Mucosa of descending colon (tissue), 3 donors: ENCODE measurements at regions not wholly inside any gene's neighbourhood (a gene's known extent, or its start where the extent isn't known, plus 50 kb on each side); places are given as distances from the start of the nearest gene placed in this dataset.

Experiments used
- ATAC-seq: fragments of 200-7000 bp; cut with Tn5 transposase; one replicate; pipeline ENCODE4 v1.9.1; 2020; ENCODE audit warnings: mild to moderate bottlenecking, moderate library complexity
- DNase-seq, 3 donors: peaks; one replicate each; pipeline ENCODE4 v3.0.0-alpha.2; 2020
- H3K36me3 ChIP-seq: fragments of 200-600 bp; one replicate; pipeline ENCODE4 v1.8.0; 2021; ENCODE audit warnings: low read depth, mild to moderate bottlenecking
- H3K4me1 ChIP-seq: fragments of 200-600 bp; one replicate; pipeline ENCODE4 v1.8.0; 2021; ENCODE audit warnings: low read depth, mild to moderate bottlenecking
- H3K4me3 ChIP-seq: fragments of 200-600 bp; one replicate; pipeline ENCODE4 v1.8.0; 2021; ENCODE audit warnings: mild to moderate bottlenecking
- H3K9me3 ChIP-seq: fragments of 200-600 bp; one replicate; pipeline ENCODE4 v1.8.0; 2021; ENCODE audit warnings: mild to moderate bottlenecking
- CTCF ChIP-seq: fragments of 200-600 bp; IDR thresholded peaks from one replicate; pipeline ENCODE4 v1.8.0; 2022; ENCODE audit warnings: antibody characterized with exemption, mild to moderate bottlenecking
- intact Hi-C, 2 donors: fragments of 100-400 bp; cut with DNase I in 1 of 2; cut with micrococcal nuclease in 1 of 2; formaldehyde crosslinking; loops; one replicate each; pipeline versions ENCODE4 v1.11.0 to v1.11.1; 2022; cut with DNase I, micrococcal nuclease
- donor health status: DM: no; HTN: no; CAD: no; lungs with moderate emphysema.
- donor health status: DM: no; HTN: no; CAD: no.
- donor health status: DM: no; HTN: yes; CAD: no.

- H3K9me3 ChIP-seq: no peaks in the 10 kb centered on the region
- no peak overlapping the region for H3K4me3 ChIP-seq
- H3K4me1 ChIP-seq: no peaks in the 10 kb centered on the region
- TF ChIP-seq CTCF: no peak
- intact Hi-C loops: no loop called here
- no peak for DNase-seq
- ATAC-seq: no peak
- no peaks in the 10 kb centered on the region for H3K36me3 ChIP-seq
These were observed 338.7 kb downstream of the BRD1 start for GRCh38 chr22:49488943-49489342.

GRCh38 chr22:49487950-49488349 lies 339.7 kb downstream of the BRD1 start:
- ATAC-seq: no peak
- H3K4me3 ChIP-seq: no peak overlapping the region
- no peaks in the 10 kb centered on the region for H3K4me1 ChIP-seq
- H3K36me3 ChIP-seq: no peaks in the 10 kb centered on the region
- H3K9me3 ChIP-seq: no peaks in the 10 kb centered on the region
- TF ChIP-seq CTCF: no peak
- intact Hi-C loops: no loop called here
- DNase-seq: no peak

- no peak overlapping the region for H3K4me3 ChIP-seq
- no peaks in the 10 kb centered on the region for H3K9me3 ChIP-seq
- no peaks in the 10 kb centered on the region for H3K4me1 ChIP-seq
- TF ChIP-seq CTCF: no peak
- intact Hi-C loops: no loop called here
- no peaks in the 10 kb centered on the region for H3K36me3 ChIP-seq
- DNase-seq: no peak
- ATAC-seq: no peak
These were observed 341.4 kb downstream of the BRD1 start for GRCh38 chr22:49486225-49486624.

GRCh38 chr22:49483946-49484345 lies 343.7 kb downstream of the BRD1 start:
- no peak overlapping the region for H3K4me3 ChIP-seq
- ATAC-seq (no peak), DNase-seq (no peak)
- H3K4me1 ChIP-seq: no peaks in the 10 kb centered on the region
- H3K9me3 ChIP-seq: no peaks in the 10 kb centered on the region
- TF ChIP-seq CTCF: no peak
- no peaks in the 10 kb centered on the region for H3K36me3 ChIP-seq
- intact Hi-C loops: no loop called here

- no peak for TF ChIP-seq CTCF
- ATAC-seq (no peak), DNase-seq (no peak)
- Histone ChIP-seq H3K4me3 (no peak overlapping the region), H3K4me1 (no peaks in the 10 kb centered on the region), H3K36me3 (no peaks in the 10 kb centered on the region), H3K9me3 (no peaks in the 10 kb centered on the region)
- intact Hi-C loops: no loop called here
These were observed 344.3 kb downstream of the BRD1 start for GRCh38 chr22:49483281-49483870.

- intact Hi-C loops: no loop called here
- ATAC-seq (no peak), DNase-seq (no peak)
- TF ChIP-seq CTCF: no peak
- no peak overlapping the region for H3K4me3 ChIP-seq
- no peaks in the 10 kb centered on the region for H3K9me3 ChIP-seq
- H3K4me1 ChIP-seq: no peaks in the 10 kb centered on the region
- no peaks in the 10 kb centered on the region for H3K36me3 ChIP-seq
These were observed 344.9 kb downstream of the BRD1 start for GRCh38 chr22:49482811-49483210.
